Ovary (tissue), 7 donors: ENCODE measurements at regions not wholly inside any gene's neighbourhood (a gene's known extent, or its start where the extent isn't known, plus 50 kb on each side); places are given as distances from the start of the nearest gene placed in this dataset.

Source experiments
- DNase-seq, 5 donors: peaks; one replicate each; pipeline ENCODE4 v3.0.0-alpha.2; 2019 to 2020
- H3K27ac ChIP-seq, 2 donors: fragments of 200-600 bp; one replicate each; pipeline versions ENCODE4 v1.5.1 to v1.8.0; 2019 to 2022
- H3K27me3 ChIP-seq: fragments of 200-600 bp; one replicate; pipeline ENCODE4 v1.8.0; 2022
- H3K36me3 ChIP-seq: fragments of 200-600 bp; sonication (generic); one replicate; pipeline ENCODE4 v1.5.1; 2019
- H3K4me1 ChIP-seq: one replicate; pipeline ENCODE4 v1.8.1; 2013; ENCODE audit warnings: mild to moderate bottlenecking, moderate library complexity; ENCODE audit not compliant: insufficient read depth
- H3K4me3 ChIP-seq: fragments of 200-600 bp; sonication (generic); one replicate; pipeline ENCODE4 v1.5.1; 2017
- H3K9me3 ChIP-seq, 2 donors: fragments of 200-600 bp in 1 of 2; sonication (generic) in 1 of 2; one replicate each; pipeline versions ENCODE4 v1.5.1 to v1.8.1; 2013 to 2019; ENCODE audit warnings: mild to moderate bottlenecking in 1 of 2, moderate library complexity in 1 of 2
- EP300 ChIP-seq: sonication (generic); formaldehyde crosslinking; IDR thresholded peaks from one replicate; pipeline ENCODE4 v1.6.1; 2017; ENCODE audit warnings: antibody characterized with exemption
- POLR2A ChIP-seq: fragments of 450-650 bp; IDR thresholded peaks from one replicate; pipeline ENCODE4 v1.6.1; 2017; ENCODE audit warnings: antibody characterized with exemption, mild to moderate bottlenecking, moderate library complexity
- WGBS, 3 donors: extraction: QIAGEN DNeasy Blood & Tissue Kit in 1 of 3; methylation state at CpG; one replicate each; pipeline versions ENCODE4 v1.1.5 to v1.1.7; 2013 to 2017; 5-methylcytosine and 5-hydroxymethylcytosine counted together
- intact Hi-C, 4 donors: fragments of 100-400 bp; cut with DNase I; formaldehyde crosslinking; loops; one replicate each; pipeline versions ENCODE4 v1.11.0 to v1.15.1; 2022 to 2023
- TF ChIP-seq, protein P1 (sequence below), 3 donors: fragments of 450-650 bp in 2 of 3; fragments of 200-600 bp in 1 of 3; IDR thresholded peaks; one replicate each; pipeline versions ENCODE4 v1.5.1 to v1.8.0; 2016 to 2022; ENCODE audit warnings: antibody characterized with exemption in 3 of 3, mild to moderate bottlenecking in 1 of 3
- donor health status: DM: no; HTN: no; CAD: no; lungs with moderate emphysema.
- donor health status: DM: no; HTN: no; CAD: no.
- donor health status: Bipolar disorder and iron deficiency.
- donor health status: DM: no; HTN: no; CAD: no.
- donor health status: DM: yes; HTN: yes; CAD: no.

DNA sequence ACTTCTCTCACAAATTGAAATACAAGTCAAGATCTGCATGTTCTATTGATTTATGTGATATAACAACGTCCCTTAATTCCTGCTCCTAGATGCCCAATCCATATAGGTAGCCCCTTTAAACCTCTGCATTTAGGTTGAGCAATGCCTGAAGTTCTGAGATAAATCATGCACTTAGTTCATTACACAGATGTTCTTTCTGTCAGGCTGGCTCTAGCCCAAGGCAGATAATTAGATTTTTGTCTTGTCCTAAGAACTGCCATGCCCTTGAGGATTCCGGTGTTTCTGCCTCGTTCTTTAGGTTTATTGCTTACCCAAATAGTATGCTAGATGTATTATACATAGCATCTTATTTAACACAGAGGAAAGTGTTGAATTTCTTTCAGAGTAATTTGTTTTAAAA lies 143.1 kb downstream of the TRAM1L1 start:
- no peak for DNase-seq
- TF ChIP-seq EP300 (no peak), POLR2A (no peak)
- TF ChIP-seq, protein P1, sequence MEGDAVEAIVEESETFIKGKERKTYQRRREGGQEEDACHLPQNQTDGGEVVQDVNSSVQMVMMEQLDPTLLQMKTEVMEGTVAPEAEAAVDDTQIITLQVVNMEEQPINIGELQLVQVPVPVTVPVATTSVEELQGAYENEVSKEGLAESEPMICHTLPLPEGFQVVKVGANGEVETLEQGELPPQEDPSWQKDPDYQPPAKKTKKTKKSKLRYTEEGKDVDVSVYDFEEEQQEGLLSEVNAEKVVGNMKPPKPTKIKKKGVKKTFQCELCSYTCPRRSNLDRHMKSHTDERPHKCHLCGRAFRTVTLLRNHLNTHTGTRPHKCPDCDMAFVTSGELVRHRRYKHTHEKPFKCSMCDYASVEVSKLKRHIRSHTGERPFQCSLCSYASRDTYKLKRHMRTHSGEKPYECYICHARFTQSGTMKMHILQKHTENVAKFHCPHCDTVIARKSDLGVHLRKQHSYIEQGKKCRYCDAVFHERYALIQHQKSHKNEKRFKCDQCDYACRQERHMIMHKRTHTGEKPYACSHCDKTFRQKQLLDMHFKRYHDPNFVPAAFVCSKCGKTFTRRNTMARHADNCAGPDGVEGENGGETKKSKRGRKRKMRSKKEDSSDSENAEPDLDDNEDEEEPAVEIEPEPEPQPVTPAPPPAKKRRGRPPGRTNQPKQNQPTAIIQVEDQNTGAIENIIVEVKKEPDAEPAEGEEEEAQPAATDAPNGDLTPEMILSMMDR (IDR thresholded peaks at IDR 0.05): no peak
- Histone ChIP-seq H3K9me3 (no peaks in the 10 kb centered on the region), H3K36me3 (no peaks in the 10 kb centered on the region), H3K27me3 (no peaks in the 10 kb centered on the region), H3K4me1 (no peaks in the 10 kb centered on the region), H3K4me3 (no peak overlapping the region), H3K27ac (no peak overlapping the region)
- 15 to 27% (median 24%) methylated on average over 3 of the region's 3 CpGs for WGBS, 3 donors
- intact Hi-C loops: no loop called here

DNA sequence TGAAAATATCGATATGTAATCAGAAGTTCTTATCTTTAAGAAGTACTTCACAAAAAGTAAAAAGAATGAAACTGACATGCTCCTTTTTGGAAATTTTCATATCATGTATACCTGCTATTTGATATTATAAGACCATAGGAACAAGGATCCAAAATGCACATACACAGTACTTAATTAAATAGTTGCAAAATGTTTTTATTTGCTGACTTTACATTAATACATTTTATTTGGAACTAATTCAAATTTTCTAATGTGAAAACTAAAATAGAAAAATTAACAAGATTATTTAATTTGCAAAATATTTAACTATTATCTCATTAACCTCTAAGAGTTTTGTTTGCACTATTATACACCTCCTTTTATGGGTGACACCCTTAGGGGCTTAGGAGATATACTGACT lies 155.0 kb downstream of the TRAM1L1 start:
- WGBS, 3 donors: 64 to 80% (median 77%) methylated on average over 1 of the region's 1 CpG
- no peaks in the 10 kb centered on the region for H3K27me3 ChIP-seq
- intact Hi-C loops: no loop called here
- TF ChIP-seq, protein P1 (IDR thresholded peaks at IDR 0.05): no peak
- TF ChIP-seq POLR2A (no peak), EP300 (no peak)
- H3K4me3 ChIP-seq: no peak overlapping the region
- H3K27ac ChIP-seq: no peak overlapping the region
- DNase-seq: no peak
- H3K4me1 ChIP-seq: peaks cover 2% of the 10 kb centered on the region
- H3K9me3 ChIP-seq: no peaks in the 10 kb centered on the region
- H3K36me3 ChIP-seq: no peaks in the 10 kb centered on the region

DNA sequence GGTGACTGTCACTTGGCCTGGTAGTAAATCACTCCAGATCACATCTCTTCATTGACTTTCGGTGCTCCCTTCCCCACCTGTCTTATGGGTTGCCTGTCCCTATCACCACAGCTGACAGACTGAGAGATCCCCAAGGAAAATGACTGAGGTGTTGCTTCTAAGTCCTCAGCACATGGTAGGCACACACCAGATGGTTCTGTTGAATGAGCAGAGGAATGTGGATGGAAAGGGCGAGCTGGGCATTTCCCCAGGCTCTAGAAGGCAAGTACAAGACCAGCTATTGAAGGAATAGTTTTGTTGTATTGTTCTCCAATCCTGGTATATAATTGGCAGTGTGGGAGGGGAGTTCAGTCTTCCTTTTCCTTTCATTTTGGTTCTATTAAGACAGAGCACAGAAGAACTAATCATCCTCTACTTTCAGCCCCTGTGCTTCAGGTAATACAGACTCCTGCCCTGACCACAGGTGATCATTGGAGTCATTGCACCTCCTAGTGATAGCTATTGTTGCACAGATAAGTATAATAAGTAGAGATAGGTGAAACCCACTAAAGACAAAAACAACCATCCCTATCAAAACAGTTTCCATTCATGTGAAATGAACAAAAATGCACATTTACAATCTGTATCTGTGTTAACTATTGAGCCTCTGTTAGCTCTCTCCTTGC lies 158.6 kb downstream of the TRAM1L1 start:
- 90 to 95% (median 93%) methylated on average over 2 of the region's 2 CpGs for WGBS, 3 donors
- intact Hi-C loops: no loop called here
- H3K4me1 ChIP-seq: peaks cover 2% of the 10 kb centered on the region

GRCh38 chr4:116925900-116926457 lies 159.4 kb downstream of the TRAM1L1 start:
- H3K36me3 ChIP-seq: no peaks in the 10 kb centered on the region
- no peaks in the 10 kb centered on the region for H3K9me3 ChIP-seq
- H3K27me3 ChIP-seq: no peaks in the 10 kb centered on the region
- DNase-seq: peak in 3 of 5 donors; percentile 8 to 25 (median 10)
- 3 to 7% (median 3%) methylated on average over 50 to 51 of the region's 51 CpGs for WGBS, 3 donors
- H3K4me3 ChIP-seq: no peak overlapping the region
- H3K27ac ChIP-seq: no peak overlapping the region
- TF ChIP-seq EP300: no peak
- no peak for TF ChIP-seq POLR2A
- TF ChIP-seq, protein P1 (IDR thresholded peaks at IDR 0.05): no peak
- intact Hi-C loops: no loop called here
- H3K4me1 ChIP-seq: peaks cover 2% of the 10 kb centered on the region

More for the DNA sequence above, 158.6 kb downstream of the TRAM1L1 start:
- no peaks in the 10 kb centered on the region for H3K36me3 ChIP-seq
- TF ChIP-seq EP300 (no peak), POLR2A (no peak)
- TF ChIP-seq, protein P1 (IDR thresholded peaks at IDR 0.05): no peak
- H3K27me3 ChIP-seq: no peaks in the 10 kb centered on the region
- no peaks in the 10 kb centered on the region for H3K9me3 ChIP-seq
- DNase-seq: no peak
- no peak overlapping the region for H3K27ac ChIP-seq
- no peak overlapping the region for H3K4me3 ChIP-seq
